Right atrium auricular region (tissue), 2 donors: ENCODE measurements at regions not wholly inside any gene's neighbourhood (a gene's known extent, or its start where the extent isn't known, plus 50 kb on each side); places are given as distances from the start of the nearest gene placed in this dataset.

Source experiments
- DNase-seq: peaks from one replicate; pipeline ENCODE4 v3.0.0-alpha.2; 2019; ENCODE audit warnings: low spot score
- H3K27ac ChIP-seq, 2 donors: fragments of 200-600 bp; sonication (generic); 1 replicate in 1 of 2; 2 replicates in 1 of 2; pipeline ENCODE4 v1.5.1; 2016 to 2019
- H3K27me3 ChIP-seq, 2 donors: fragments of 200-600 bp; sonication (generic); one replicate each; pipeline versions ENCODE4 v1.5.1 to v1.6.0; 2017 to 2019
- H3K36me3 ChIP-seq: fragments of 200-600 bp; sonication (generic); one replicate; pipeline ENCODE4 v1.5.1; 2016
- H3K4me1 ChIP-seq, 2 donors: fragments of 200-600 bp; sonication (generic); one replicate each; pipeline versions ENCODE4 v1.5.1 to v1.6.0; 2017 to 2019
- H3K4me3 ChIP-seq, 2 donors: fragments of 200-600 bp; sonication (generic); 1 replicate in 1 of 2; 2 replicates in 1 of 2; pipeline ENCODE4 v1.5.1; 2017 to 2019; ENCODE audit warnings: mild to moderate bottlenecking in 1 of 2, moderate library complexity in 1 of 2
- H3K9me3 ChIP-seq, 2 donors: fragments of 200-600 bp; sonication (generic); one replicate each; pipeline ENCODE4 v1.5.1; 2019
- TF ChIP-seq, protein P1 (sequence below), 2 donors: fragments of 200-600 bp; sonication (generic); IDR thresholded peaks; one replicate each; pipeline ENCODE4 v1.5.1; 2019; ENCODE audit warnings: antibody characterized with exemption in 2 of 2

DNA sequence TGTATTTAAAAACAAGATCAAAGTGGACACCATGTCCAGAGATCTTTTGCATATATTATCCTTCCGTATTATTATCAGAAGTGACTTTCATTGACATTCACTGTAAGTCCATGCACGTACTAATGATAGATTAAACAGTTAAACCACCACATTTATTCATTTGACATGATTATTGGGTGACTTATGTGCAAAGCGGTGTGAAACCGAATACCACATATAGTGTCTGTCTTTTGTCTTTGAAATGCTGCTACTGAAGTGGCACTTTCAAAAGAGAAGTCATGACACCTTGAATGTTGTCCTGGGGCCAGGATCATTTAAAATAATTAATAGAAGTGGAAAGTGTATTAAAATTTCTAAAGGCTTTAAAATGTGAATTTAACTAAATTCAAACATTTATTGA, 100.1 kb downstream of the ERCC5 start:
- Histone ChIP-seq H3K27ac (no peak overlapping the region), H3K9me3 (no peaks in the 10 kb centered on the region), H3K4me3 (no peak overlapping the region), H3K4me1 (no peaks in the 10 kb centered on the region), H3K36me3 (no peaks in the 10 kb centered on the region), H3K27me3 (no peaks in the 10 kb centered on the region)
- TF ChIP-seq, protein P1, sequence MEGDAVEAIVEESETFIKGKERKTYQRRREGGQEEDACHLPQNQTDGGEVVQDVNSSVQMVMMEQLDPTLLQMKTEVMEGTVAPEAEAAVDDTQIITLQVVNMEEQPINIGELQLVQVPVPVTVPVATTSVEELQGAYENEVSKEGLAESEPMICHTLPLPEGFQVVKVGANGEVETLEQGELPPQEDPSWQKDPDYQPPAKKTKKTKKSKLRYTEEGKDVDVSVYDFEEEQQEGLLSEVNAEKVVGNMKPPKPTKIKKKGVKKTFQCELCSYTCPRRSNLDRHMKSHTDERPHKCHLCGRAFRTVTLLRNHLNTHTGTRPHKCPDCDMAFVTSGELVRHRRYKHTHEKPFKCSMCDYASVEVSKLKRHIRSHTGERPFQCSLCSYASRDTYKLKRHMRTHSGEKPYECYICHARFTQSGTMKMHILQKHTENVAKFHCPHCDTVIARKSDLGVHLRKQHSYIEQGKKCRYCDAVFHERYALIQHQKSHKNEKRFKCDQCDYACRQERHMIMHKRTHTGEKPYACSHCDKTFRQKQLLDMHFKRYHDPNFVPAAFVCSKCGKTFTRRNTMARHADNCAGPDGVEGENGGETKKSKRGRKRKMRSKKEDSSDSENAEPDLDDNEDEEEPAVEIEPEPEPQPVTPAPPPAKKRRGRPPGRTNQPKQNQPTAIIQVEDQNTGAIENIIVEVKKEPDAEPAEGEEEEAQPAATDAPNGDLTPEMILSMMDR (IDR thresholded peaks at IDR 0.05): no peak
- no peak for DNase-seq

DNA sequence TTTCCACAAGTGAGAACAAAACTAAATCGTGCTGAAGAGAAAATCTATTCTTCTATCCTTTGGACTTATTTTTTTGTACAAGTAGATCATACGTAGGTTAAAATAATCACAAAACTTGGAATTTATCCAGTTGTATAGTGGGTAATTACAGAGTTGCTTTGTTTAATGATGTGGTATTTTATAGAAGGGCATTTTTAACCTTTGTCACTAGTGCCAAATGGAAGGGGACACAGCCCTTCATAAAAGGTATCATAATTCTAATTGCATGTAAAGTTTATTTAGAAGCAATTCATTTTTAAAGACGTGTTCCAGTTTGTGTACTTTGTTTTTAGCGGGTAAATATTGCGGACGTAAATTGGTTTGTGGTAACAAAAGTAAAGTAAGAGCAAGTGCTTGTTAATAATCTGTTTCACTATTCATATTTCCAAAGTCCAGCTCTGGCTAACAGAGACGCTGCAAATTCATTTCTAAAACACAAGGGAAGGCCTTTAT, 99.5 kb downstream of the ERCC5 start:
- no peak for DNase-seq
- H3K27me3 ChIP-seq: no peaks in the 10 kb centered on the region
- no peak overlapping the region for H3K4me3 ChIP-seq
- H3K36me3 ChIP-seq: no peaks in the 10 kb centered on the region
- H3K27ac ChIP-seq: no peak overlapping the region
- H3K4me1 ChIP-seq: no peaks in the 10 kb centered on the region
- TF ChIP-seq, protein P1 (IDR thresholded peaks at IDR 0.05): no peak
- no peaks in the 10 kb centered on the region for H3K9me3 ChIP-seq

DNA sequence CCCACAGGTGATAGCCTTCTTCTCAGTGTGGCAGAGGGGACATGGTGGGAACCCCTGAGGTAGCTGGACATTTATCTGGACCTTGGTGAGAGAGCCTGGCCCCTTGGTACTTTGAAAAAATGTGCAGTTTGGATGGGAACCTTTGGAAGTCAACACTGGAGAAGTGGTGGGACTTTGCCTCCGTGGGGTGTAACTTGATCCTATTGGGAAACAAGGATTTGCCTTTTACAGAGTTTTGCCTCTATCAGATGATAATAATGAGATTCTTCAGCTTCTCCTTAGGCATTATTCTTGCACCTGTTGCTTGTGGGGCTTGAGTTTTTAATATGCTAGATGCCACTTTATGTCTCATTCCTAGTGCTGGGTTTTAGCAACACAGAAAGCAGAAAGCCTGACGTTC, 99.0 kb downstream of the ERCC5 start:
- TF ChIP-seq, protein P1 (IDR thresholded peaks at IDR 0.05): no peak
- Histone ChIP-seq H3K27ac (no peak overlapping the region), H3K27me3 (no peaks in the 10 kb centered on the region), H3K4me1 (no peaks in the 10 kb centered on the region), H3K4me3 (no peak overlapping the region), H3K36me3 (no peaks in the 10 kb centered on the region), H3K9me3 (no peaks in the 10 kb centered on the region)
- DNase-seq: no peak

DNA sequence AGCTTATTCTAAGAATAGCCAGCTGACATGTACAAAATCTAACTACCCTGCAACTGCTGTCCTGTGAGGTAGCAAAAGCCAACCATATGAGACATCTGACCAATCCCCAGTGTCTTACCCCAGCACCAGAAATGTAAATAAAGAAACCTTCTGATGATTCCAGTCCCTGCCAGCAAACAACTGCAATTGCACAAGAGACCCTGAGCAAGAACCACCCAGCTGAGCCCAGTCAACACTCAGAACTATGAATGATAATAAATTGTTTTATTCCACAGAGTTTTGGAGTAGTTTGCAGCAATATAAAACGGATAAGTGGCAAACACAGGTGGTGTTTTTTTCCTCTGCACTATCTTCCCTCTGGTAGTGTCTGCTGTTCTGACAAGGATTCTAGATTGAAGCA, 94.9 kb downstream of the ERCC5 start:
- Histone ChIP-seq H3K27ac (no peak overlapping the region), H3K4me1 (no peaks in the 10 kb centered on the region), H3K27me3 (no peaks in the 10 kb centered on the region), H3K36me3 (no peaks in the 10 kb centered on the region), H3K4me3 (no peak overlapping the region), H3K9me3 (no peaks in the 10 kb centered on the region)
- no peak for DNase-seq
- TF ChIP-seq, protein P1 (IDR thresholded peaks at IDR 0.05): no peak

DNA sequence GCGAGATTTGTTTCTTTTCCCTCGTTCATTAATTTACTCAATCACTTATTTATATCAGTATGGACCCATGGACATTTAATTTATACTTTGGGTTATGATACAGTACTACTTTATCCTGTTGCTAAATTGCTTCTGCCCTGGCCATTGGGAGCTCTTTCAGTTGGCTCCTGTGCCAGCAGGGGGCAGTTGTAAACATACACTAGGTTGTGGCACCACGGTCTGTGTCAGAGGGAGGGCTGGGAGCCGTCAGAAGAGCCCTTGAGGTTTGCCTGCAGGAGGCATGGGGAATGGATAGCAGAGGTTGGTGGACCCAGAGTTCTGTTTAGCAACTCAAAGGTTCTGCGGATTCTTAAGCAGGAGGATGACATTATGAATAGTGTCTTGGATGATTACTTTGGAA, 94.3 kb downstream of the ERCC5 start:
- Histone ChIP-seq H3K4me3 (no peak overlapping the region), H3K9me3 (no peaks in the 10 kb centered on the region), H3K27me3 (no peaks in the 10 kb centered on the region), H3K27ac (no peak overlapping the region), H3K36me3 (no peaks in the 10 kb centered on the region), H3K4me1 (no peaks in the 10 kb centered on the region)
- TF ChIP-seq, protein P1 (IDR thresholded peaks at IDR 0.05): no peak
- DNase-seq: no peak

DNA sequence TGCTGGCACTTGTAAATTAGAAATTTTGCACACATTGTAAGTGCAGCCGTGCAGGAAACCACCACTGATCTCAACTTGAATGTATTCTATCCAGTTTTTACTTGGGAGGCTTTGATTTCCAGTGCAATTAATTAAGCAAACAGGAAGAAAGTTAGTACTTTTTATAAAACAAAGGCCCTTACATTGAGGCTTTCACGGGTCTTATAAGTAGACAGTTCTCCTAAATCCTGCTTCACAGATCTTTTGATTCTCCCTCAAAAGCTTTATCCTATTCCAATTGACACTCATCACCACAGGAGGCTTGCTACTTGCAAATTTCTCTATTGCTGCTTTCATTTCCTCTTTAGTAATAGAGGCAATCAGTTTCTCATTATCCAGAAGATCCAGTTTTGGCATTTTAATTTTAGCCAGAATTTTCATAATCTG, 90.1 kb downstream of the ERCC5 start:
- Histone ChIP-seq H3K4me3 (no peak overlapping the region), H3K27ac (no peak overlapping the region), H3K4me1 (no peaks in the 10 kb centered on the region), H3K9me3 (no peaks in the 10 kb centered on the region), H3K27me3 (no peaks in the 10 kb centered on the region), H3K36me3 (no peaks in the 10 kb centered on the region)
- TF ChIP-seq, protein P1 (IDR thresholded peaks at IDR 0.05): no peak
- no peak for DNase-seq
